Putamen (tissue), 1 donor: ENCODE measurements at regions not wholly inside any gene's neighbourhood (a gene's known extent, or its start where the extent isn't known, plus 50 kb on each side); places are given as distances from the start of the nearest gene placed in this dataset.
"Not testable (repeated sequence)": the region's sequence is repeated elsewhere in the genome, so short reads cannot be mapped to it uniquely, and the experiment has no call there.

Source experiments
- DNase-seq: peaks from one replicate; pipeline ENCODE4 v3.0.0-alpha.2; 2016; ENCODE audit warnings: low spot score

DNA sequence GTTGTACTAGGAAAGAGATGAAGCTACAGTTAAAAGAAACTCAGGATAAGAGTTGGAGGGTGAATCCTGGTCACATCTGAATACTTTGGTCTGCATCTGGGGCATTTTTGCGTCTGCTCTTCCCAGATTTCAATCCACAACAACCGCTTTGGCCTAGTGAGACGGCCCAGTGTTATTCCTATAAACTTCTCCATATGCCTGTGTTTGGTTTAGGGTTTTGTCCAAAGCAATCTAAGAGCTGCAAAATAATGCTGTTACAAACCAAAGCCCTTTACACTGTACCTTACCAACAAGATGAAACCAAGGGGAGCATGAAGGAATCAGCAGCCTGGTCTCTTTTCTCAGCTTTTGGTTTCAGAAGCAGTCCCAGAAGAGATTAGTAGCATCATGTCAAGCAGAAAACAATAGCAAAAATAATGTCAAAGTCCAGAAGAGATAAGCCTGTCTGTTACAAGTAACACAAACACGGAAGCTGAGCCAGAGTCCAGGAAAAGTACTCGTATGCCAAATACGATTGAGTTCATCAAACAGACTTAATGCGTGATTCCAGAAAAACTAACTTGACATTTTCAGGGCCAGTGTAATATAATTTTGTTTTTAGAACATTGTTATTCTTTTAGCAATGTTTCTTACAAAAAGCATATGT lies 379.9 kb upstream of the ACO1 start:
- no peak for DNase-seq

DNA sequence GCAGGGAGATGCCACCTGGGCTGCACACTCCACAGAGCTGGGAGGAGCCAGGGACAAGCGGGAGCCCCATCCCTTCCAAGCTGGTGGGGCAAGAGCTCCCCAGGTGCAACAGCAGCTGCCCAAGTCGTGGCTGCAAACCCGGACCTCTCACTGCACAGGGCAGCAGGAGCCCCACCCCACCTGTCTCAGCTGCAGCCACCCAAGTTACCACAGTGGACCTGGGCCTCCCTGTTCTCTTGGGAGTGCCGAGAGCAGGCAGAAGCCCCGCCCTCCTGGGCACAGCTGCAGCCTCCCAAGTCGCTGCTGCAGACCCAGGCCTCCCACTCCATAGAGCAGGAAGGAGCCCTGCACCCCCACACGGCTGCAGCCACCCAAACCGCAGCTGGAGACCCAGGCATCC lies 374.1 kb upstream of the ACO1 start:
- DNase-seq, result no peak

DNA sequence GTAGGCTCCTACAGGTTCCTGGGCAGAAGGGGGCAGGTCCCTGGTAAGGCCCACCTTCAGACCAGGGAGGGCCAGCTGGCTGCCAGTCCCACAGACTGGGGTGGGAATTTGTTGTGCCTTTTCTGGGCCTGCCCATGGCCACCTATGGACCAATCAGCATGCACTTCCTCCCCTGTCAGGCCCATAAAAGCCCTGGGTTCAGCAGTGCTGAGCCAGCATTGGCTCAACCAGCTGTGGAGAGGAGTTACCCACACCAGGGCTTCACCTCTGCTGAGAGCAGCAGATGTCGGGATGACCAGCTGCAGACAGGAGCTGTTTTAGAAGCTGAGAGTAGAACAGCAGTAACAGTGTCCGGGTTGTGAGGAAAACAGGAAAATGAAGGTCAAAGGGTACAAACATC lies 373.4 kb upstream of the ACO1 start:
- DNase-seq, result no peak

DNA sequence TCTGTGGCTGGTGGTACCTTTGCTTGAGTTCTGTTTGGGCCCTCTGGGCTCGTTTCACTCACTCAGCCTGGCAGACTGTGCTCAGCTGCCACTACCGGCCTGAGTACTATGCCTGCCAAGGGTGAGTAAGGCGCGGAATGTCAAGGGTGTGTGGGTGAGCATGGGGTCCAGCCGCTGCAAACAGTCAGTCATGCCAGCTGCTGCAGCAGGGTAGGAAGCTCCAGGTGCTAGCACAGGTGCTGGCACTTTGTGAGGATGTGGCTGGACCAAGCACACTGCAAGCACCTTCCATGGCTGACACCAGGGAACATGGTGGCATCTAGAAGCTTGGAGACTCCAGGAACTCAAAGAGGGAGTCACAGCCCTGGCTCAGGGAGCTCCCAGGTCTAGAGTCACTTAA lies 368.6 kb upstream of the ACO1 start:
- no peak for DNase-seq

DNA sequence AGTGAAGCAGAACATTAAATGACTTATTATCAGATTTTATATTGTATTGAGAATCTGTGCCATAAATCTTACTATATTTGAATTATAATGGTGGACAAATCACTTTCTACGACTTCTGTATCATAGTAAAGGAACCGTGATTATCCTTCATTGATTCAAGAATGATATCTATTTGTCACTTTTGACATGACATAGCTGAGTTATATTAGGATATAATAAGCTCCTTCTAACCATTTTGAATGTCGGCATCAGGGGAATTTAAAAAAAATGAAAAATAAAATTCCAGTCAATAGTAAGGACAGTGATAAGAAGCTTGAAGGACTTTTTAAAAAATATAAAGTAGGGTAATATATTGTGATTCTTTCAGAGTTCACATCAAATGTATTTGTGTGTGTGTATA lies 338.9 kb upstream of the ACO1 start:
- no peak for DNase-seq

DNA sequence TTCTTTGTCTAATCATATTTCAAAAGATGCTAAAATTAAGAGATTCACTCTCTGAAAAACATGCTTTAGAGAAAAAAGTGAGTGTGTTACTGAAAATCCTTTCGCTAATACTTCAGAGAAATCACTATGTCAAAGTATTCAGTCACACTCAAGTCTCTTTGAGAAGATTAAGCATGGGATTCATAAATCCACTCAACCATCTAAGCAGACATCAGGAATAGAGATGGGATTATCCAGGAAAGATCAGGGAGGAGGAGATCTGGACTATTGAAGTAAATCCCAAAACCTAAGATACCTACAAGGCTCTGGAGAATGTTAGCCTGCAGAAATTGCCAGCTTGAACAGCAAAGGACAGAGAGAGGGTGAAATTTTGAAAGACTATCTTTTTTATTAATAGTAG lies 317.2 kb upstream of the ACO1 start:
- no peak for DNase-seq

DNA sequence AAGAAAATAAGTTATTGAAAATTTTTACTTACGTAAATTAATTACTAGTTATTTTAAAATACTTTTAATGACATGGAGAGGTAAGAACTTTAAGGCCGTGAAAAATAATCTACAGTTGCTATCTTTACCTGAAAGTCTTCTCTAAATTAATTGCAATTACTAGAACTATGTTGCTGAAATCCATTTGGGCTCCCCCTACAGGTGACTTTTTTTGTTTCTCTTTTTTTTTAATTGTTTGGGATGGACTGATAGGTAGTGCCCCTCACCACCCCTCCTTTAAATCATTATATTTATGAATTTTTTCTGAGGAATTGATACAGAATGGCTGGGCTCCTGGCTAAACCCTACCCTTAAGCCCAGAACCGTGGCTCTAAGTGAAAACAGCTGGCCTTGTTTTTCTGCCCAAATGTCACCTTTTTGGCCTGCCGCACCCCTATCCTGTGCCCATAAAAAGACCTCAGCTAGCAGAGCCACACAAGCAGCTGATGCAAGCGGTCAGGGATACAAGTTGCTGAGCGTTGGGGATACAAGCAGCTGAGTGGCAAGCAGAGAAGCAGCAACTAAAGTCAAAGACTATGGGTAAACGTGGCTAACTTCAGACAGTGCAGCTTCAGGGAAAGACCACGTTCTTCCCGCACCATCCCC lies 315.2 kb upstream of the ACO1 start:
- no peak for DNase-seq

DNA sequence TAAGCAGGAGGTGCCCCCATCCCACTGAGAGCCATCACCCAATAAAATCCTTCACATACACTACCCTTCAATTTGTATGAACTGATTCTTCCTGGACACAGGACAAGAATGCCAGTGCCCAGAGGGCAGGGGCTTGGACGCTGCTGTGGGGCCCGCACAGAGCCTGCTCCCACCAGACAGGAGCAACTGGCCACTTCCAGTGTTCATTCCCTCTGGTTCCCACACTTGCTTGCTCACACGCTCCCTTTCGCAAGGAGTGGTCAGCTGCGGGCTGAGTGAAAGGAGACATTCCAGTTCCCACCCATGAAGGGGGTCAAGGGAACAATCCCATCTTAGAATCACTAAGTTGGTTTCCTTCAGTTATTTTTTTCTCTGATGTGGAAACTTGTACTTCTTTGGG lies 314.5 kb upstream of the ACO1 start:
- no peak for DNase-seq

DNA sequence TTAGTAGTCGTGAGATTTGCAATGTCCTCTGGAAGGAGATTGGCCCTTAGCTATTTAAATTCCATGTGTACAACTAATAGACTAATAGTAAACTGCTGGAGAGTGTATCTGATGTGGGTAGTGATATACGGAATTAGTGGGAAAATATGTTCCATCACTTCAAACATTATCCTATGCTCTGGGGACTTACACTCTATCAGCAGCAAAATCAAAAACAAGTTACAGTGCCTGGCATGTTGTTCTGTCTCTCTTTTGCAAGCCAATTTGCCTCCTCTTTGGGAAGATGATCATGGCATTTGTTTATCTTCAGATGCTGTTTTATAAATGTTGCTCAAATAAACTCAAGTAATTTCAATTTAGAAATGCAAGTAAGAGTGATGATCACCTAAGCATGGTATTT lies 311.9 kb upstream of the ACO1 start:
- no peak for DNase-seq

DNA sequence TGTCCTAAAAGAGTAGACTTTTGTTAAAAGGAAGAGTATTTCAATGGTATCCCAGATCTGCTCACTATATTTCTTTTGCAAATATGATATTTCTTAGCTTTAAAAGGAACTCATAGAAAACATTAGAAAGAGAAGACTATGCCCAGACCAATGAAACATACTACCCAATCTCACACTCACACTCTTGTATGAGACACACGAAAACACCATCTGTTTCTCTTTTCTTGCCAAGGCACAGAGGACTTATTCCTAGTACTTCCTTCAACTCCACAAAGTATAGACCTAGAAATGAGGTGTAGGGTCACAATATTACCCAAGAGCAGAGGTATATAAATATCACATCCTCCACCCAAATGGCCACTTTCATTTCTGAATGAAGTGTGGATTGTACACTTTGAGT lies 292.4 kb upstream of the ACO1 start:
- DNase-seq, result no peak

DNA sequence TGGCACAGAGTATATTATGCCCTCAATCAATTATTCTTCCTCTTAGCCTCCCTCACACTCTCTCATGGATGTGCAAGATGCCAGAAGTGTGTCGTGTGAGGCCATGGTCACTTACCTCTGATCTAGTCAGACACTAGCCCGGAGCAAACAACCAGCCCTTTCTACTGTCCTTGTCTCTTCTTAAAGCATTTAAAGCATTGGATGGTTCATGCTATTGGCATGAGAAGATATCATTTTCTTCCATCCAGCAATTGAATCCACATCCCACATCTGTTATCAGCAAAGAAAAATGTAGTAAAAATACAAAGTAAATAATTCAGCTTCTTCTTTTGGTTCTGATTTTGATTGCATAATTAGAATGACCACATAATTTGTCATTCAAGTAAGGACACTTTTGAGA lies 267.2 kb upstream of the ACO1 start:
- no peak for DNase-seq

DNA sequence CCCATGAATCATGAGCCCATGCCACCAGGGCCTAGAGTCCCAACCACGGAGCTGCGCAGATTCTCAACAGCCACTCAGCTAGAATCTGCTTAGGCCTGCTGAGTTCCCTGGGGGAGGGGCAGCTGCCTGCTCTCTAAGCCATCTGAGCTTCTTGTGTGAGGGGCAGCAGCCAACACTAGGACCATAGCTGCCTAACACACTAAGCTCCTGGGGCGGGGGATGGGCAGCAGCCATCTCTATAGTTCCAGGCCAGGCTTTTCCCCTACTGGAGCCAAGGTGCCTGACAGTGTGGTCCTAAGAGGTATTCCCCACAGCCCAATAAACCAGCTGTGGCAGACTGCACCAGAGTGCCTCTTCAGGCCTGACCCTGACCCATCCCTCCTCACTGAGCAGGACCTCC lies 255.9 kb upstream of the ACO1 start:
- DNase-seq, result no peak

DNA sequence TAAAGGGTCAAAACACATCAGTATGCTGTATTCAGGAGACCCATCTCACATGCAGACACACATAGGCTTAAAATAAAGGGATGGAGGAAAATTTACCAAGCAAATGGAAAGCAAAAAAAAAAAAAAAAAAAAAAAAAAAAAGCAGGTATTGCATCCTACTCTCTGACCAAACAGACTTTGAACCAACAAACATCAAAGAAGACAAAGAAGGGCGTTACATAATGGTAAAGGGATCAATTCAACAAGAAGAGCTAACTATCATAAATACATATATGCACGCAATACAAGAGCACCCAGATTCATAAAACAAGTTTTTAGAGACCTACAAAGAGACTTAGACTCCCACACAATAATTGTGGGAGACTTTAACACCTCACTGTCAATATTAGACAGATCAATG lies 253.7 kb upstream of the ACO1 start:
- not testable (repeated sequence) for DNase-seq

DNA sequence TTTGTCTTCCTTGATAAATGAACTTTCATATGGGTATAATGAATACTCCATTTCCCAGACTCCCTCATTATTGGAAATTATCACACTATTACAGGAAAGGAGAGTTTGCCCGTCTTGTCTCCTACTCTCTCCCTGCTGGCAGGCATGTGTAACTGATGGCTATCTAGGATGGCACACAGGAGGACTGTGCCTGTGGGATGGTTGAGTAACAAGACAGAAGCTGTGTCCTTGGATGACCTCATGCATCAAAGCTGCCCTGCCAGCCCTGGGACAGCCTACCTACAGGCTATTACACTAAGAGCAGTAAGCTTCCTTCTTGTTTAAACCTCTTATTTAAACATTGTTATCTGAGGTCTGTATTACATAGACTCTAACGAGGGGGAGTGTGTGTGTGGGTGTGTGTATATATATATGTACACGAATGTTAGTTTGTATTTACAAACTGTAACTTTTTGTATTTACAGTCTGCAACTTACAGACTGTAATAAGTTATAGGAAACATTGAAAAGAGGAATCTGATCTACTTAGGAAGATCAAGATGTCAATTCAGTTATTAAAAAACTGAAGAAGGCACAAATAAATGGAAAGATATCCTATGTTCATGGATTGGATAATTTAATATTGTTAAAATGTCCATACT lies 247.6 kb upstream of the ACO1 start:
- DNase-seq, result no peak

DNA sequence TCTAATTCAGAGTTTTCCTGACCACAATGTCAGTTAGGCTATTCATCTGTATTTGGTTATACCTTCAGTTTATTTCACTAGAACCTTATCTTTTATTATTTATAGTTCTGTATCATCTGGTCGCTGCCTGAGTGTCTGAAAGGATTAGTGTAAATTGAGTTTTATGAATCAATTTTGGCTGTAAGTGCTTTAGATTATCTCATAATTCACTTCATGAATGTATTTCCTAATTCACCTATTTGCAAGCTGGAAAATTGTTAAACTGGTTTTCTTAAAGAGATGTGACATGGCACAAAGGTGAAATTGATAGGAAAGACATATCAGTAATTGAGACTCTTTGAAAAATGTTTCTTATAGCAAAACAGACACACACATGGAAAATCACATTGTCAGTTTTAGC lies 242.4 kb upstream of the ACO1 start:
- no peak for DNase-seq

DNA sequence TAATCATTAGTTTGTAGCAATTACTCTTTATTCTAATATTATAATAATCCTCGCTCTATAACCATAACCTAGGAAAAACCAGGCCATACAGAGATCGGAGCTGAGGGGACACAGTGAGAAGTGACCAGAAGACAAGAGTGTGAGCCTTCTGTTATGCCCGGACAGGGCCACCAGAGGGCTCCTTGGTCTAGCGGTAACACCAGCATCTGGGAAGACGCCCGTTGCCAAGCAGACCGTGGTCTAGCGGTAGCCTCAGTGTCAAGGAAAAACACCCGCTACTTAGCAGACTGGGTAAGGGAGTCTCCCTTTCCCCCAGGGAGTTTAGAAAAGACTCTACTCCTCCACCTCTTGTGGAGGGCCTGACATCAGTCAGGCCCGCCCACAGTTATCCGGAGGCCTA lies 235.9 kb upstream of the ACO1 start:
- not testable (repeated sequence) for DNase-seq

DNA sequence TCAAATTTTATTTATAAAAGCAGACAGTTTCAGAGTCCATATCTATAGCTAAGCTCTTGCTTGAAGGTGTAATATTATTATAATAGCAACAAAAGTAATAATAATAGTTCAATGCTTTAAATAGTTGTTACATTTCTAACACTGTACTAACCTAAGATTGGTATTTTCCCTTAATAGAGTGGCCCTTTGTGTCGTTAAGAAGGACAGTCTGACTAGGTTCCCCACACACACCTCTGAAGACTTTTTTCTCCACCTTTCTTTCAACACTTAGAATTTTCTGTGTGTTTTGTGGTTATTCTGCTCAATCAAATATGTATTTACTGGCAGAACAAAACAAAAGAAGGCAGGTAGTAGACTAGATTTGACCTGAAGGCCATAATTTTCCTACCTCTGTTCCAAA lies 223.2 kb upstream of the ACO1 start:
- no peak for DNase-seq

DNA sequence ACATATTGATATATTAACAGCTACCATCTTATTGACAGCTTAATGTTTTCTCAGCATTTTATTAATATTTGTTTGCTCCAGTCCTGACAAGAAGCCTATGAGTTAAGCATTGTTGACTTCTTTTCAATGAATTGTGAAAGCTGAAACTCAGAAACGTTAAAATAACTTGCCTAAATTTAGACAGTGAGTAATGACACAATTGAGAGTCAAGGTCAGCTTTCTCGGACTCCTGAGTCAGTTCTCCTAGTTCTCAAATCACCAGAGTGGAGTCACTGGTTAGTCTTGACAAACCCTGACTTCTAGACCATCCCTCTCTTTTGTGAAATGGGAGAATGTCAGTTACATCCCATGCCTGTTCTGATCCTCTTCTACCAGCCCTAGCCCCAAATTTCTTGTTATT lies 222.7 kb upstream of the ACO1 start:
- DNase-seq, result no peak

DNA sequence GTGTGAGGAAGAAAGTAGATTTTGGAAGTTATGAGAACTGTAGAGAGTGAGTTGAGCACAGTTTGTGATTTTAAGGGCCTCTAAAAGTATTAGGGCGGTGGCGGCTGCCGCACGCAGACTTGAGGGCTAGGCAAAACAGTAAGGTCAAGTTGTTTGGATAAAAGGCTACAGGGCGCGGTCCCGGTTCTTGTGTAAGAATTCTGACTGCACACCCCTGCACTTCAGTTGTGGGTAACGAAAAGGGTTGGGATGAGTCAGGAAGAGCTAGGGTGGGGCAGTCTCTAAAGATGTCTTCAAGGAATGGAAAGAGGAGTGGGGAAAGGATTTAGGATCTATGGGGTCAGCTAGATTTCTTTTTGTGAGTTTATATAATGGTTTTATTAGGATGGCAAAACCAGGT lies 218.1 kb upstream of the ACO1 start:
- not testable (repeated sequence) for DNase-seq

DNA sequence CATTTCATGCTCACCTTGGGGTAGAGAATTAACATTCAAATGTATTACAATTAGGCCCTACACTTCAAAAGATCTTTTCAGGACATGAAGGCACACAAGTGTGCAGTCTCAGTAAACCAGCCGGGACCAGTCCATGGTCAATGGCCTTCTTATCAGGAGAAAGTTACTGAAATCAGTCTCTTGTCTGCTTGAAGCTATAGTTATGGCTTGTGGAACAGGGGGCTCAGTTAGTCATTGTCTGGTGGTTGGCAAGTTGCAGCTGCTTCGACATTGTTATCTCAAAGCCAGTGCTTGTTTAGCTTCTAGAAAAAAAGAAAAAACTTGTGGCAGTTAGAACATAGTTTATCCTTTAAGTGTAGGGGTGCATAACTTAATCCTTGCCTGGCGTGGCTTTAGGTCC lies 213.1 kb upstream of the ACO1 start:
- no peak for DNase-seq

DNA sequence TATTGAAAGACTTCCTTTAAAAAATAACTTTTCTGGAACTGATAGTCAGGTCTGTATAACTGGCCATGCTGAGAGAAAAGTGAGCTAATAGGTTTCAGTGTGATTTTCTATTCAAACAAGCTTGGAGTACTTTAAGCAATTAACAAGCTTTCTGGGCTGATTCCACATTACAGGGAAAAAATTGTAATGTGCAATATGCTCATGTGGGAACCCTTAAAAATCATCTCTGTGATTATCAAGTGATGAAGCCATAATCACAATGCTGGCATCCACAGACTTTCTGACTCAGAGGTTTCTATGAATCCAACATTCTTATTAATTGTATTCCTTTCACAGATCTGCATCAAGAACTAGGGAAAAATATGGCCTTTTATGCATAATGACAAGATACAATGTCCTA lies 212.2 kb upstream of the ACO1 start:
- DNase-seq, result no peak

DNA sequence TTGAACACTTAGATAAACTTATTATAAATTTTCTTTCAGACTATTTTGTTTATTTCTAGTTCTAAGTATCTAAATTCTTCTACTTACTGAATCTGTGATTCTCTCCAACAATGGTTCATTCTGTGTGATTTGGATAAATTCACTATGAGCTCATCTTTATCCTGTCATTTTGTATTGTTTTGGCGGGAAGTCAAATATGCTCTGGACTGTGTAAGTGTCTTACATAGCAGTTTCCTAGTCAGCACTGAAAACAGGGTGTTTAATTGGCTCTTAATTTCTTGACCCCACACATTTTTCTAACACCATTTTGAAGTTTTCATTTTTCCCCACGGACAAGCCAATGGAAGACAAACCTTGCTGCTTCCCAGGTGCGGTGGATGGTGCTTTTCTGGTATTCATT lies 207.0 kb upstream of the ACO1 start:
- peak; percentile 20 for DNase-seq

DNA sequence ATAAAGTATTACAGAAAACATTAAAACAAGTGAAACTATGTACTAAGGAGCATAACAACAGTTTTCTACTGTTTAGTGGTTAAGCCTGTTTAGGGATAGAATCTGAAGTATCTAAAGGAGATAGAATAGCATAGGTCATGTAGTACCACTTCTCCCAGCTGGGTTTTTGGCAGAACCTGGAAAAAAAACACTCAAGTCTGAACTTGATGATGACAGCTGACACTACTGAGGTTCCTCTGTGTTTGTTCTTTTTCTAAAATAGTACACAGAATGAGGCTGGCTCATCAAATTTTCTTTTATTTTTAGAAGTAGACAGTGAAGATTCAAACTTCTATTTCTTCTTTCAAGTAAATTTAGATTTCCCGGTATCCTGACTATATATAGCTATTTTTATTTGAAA lies 203.8 kb upstream of the ACO1 start:
- DNase-seq, result no peak

DNA sequence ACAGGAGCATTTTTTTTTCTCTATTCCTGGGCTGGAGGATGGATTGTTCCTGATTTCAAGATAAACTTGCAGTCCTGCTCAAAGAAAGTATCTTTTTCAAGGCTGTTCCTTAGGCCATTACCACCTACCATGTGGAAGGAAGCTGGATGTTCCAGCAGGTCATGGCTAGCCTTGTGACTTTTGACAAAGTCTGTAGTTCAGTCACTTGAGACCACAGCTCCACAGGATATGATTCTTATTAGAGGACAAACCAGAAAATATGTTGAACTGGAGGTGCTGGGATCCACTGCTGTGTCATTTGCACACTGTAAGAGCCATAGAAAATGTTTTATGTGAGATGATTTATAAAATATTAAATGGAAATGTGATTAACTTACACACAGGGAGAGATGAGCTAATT lies 184.2 kb upstream of the ACO1 start:
- no peak for DNase-seq
